Ascending aorta (tissue), 2 donors: ENCODE measurements at regions not wholly inside any gene's neighbourhood (a gene's known extent, or its start where the extent isn't known, plus 50 kb on each side); places are given as distances from the start of the nearest gene placed in this dataset.
"Not testable (repeated sequence)": the region's sequence is repeated elsewhere in the genome, so short reads cannot be mapped to it uniquely, and the experiment has no call there.

Experiments
- DNase-seq, 2 donors: peaks; one replicate each; pipeline ENCODE4 v3.0.0-alpha.2; 2019; ENCODE audit warnings: low spot score in 2 of 2
- H3K27ac ChIP-seq, 2 donors: fragments of 200-600 bp; sonication (generic); one replicate each; pipeline ENCODE4 v1.5.1; 2016 to 2017; ENCODE audit warnings: mild to moderate bottlenecking in 1 of 2
- H3K27me3 ChIP-seq: fragments of 200-600 bp; sonication (generic); one replicate; pipeline ENCODE4 v1.5.1; 2017
- H3K36me3 ChIP-seq, 2 donors: fragments of 200-600 bp; sonication (generic); one replicate each; pipeline ENCODE4 v1.5.1; 2016
- H3K4me1 ChIP-seq, 2 donors: fragments of 200-600 bp; sonication (generic); one replicate each; pipeline ENCODE4 v1.5.1; 2016 to 2017; ENCODE audit warnings: mild to moderate bottlenecking in 1 of 2
- H3K4me3 ChIP-seq, 2 donors: fragments of 200-600 bp; sonication (generic); one replicate each; pipeline ENCODE4 v1.5.1; 2016 to 2017; ENCODE audit warnings: mild to moderate bottlenecking in 1 of 2
- H3K9me3 ChIP-seq, 2 donors: fragments of 200-600 bp; sonication (generic); one replicate each; pipeline ENCODE4 v1.5.1; 2016
- CTCF ChIP-seq, 3 experiments: fragments of 200-600 bp in 2 of 3; fragments of 450-650 bp in 1 of 3; sonication (generic) in 2 of 3; IDR thresholded peaks; one replicate each; pipeline ENCODE4 v1.5.1; 2016 to 2019; ENCODE audit warnings: antibody characterized with exemption in 3 of 3, mild to moderate bottlenecking in 1 of 3, moderate library complexity in 1 of 3
- intact Hi-C: fragments of 100-400 bp; cut with DNase I; formaldehyde crosslinking; loops from one replicate; pipeline ENCODE4 v1.15.1; 2023

GRCh38 chr11:89583580-89583979 lies 92.4 kb upstream of the NOX4 start:
- TF ChIP-seq CTCF (IDR thresholded peaks at IDR 0.05): no peak
- no peaks in the 10 kb centered on the region for H3K9me3 ChIP-seq
- H3K4me1 ChIP-seq: no peaks in the 10 kb centered on the region
- intact Hi-C loops: no loop called here
- no peak overlapping the region for H3K4me3 ChIP-seq
- no peak for DNase-seq
- no peaks in the 10 kb centered on the region for H3K27me3 ChIP-seq
- H3K36me3 ChIP-seq: no peaks in the 10 kb centered on the region
- H3K27ac ChIP-seq: no peak overlapping the region

GRCh38 chr11:89585046-89585445 lies 93.9 kb upstream of the NOX4 start:
- H3K9me3 ChIP-seq, DNase-seq, H3K27me3 ChIP-seq, H3K4me1 ChIP-seq, intact Hi-C loops, H3K27ac ChIP-seq, H3K36me3 ChIP-seq, H3K4me3 ChIP-seq: not testable (repeated sequence)

- H3K27me3 ChIP-seq, H3K4me1 ChIP-seq, H3K9me3 ChIP-seq, DNase-seq, H3K36me3 ChIP-seq, intact Hi-C loops, H3K4me3 ChIP-seq, H3K27ac ChIP-seq: not testable (repeated sequence)
These were observed 94.3 kb upstream of the NOX4 start for GRCh38 chr11:89585471-89585870.

- H3K36me3 ChIP-seq: not testable (repeated sequence)
These were observed 98.2 kb upstream of the NOX4 start for GRCh38 chr11:89589413-89589812.

GRCh38 chr11:89590008-89590632 lies 98.9 kb upstream of the NOX4 start:
- H3K27me3 ChIP-seq, H3K4me1 ChIP-seq, H3K36me3 ChIP-seq, H3K9me3 ChIP-seq, DNase-seq, H3K4me3 ChIP-seq, H3K27ac ChIP-seq, intact Hi-C loops: not testable (repeated sequence)

More at GRCh38 chr11:89589413-89589812, 98.2 kb upstream of the NOX4 start:
- H3K27me3 ChIP-seq, H3K27ac ChIP-seq, H3K4me3 ChIP-seq, intact Hi-C loops, DNase-seq, H3K4me1 ChIP-seq, H3K9me3 ChIP-seq: not testable (repeated sequence)

- H3K4me1 ChIP-seq, H3K4me3 ChIP-seq, H3K27me3 ChIP-seq, H3K9me3 ChIP-seq, H3K36me3 ChIP-seq, DNase-seq, intact Hi-C loops, H3K27ac ChIP-seq: not testable (repeated sequence)
These were observed 108.8 kb upstream of the TRIM77 start for GRCh38 chr11:89601263-89601662.

GRCh38 chr11:89604281-89604680 lies 105.8 kb upstream of the TRIM77 start:
- H3K4me1 ChIP-seq: no peaks in the 10 kb centered on the region
- DNase-seq: no peak
- no peaks in the 10 kb centered on the region for H3K27me3 ChIP-seq
- no peak overlapping the region for H3K4me3 ChIP-seq
- no peak for TF ChIP-seq CTCF (IDR thresholded peaks at IDR 0.05)
- no peak overlapping the region for H3K27ac ChIP-seq
- intact Hi-C loops: no loop called here
- H3K9me3 ChIP-seq: no peaks in the 10 kb centered on the region
- no peaks in the 10 kb centered on the region for H3K36me3 ChIP-seq

GRCh38 chr11:89606845-89607244 lies 103.3 kb upstream of the TRIM77 start:
- DNase-seq, H3K9me3 ChIP-seq, H3K4me3 ChIP-seq, H3K4me1 ChIP-seq, H3K27ac ChIP-seq, H3K36me3 ChIP-seq, H3K27me3 ChIP-seq, intact Hi-C loops: not testable (repeated sequence)

- DNase-seq, H3K27me3 ChIP-seq, H3K4me3 ChIP-seq, H3K36me3 ChIP-seq, H3K27ac ChIP-seq, H3K4me1 ChIP-seq, intact Hi-C loops, H3K9me3 ChIP-seq: not testable (repeated sequence)
These were observed 102.6 kb upstream of the TRIM77 start for GRCh38 chr11:89607497-89607896.
